Renal cortical epithelial cell (primary cell): ENCODE measurements at regions not wholly inside any gene's neighbourhood (a gene's known extent, or its start where the extent isn't known, plus 50 kb on each side); places are given as distances from the start of the nearest gene placed in this dataset.
"Not testable (repeated sequence)": the region's sequence is repeated elsewhere in the genome, so short reads cannot be mapped to it uniquely, and the experiment has no call there.

Experiments used
- DNase-seq: peaks from one replicate; pipeline ENCODE4 v3.0.0-alpha.2; 2011; ENCODE audit warnings: low read depth

- not testable (repeated sequence) for DNase-seq
Measured at GRCh38 chr9:41623666-41624065, 434.5 kb upstream of the ZNG1F start.

- not testable (repeated sequence) for DNase-seq
Measured at GRCh38 chr9:41619254-41619653, 430.1 kb upstream of the ZNG1F start.

GRCh38 chr9:41606961-41607547 is 417.9 kb upstream of the ZNG1F start:
- DNase-seq = not testable (repeated sequence)

- DNase-seq = peak; percentile 8
Measured at GRCh38 chr9:41565572-41565971, 376.5 kb upstream of the ZNG1F start.
